ENCODE measurements at regions not wholly inside any gene's neighbourhood (a gene's known extent, or its start where the extent isn't known, plus 50 kb on each side); places are given as distances from the start of the nearest gene placed in this dataset.
"Not testable (repeated sequence)": the region's sequence is repeated elsewhere in the genome, so short reads cannot be mapped to it uniquely, and the experiment has no call there.

GRCh38 chr20:12752900-12753693 is 255.7 kb upstream of the SPTLC3 start:
- TF ChIP-seq CTCF (IDR thresholded peaks at IDR 0.05; ENCODE audit: low read depth, low read length, poor library complexity, severe bottlenecking); EZH2phosphoT487 (IDR thresholded peaks at IDR 0.05; ENCODE audit: borderline replicate concordance, low read length): not testable (repeated sequence)

Measured in DOHH2 (cell line).